Nephron (organoid): ENCODE measurements at regions not wholly inside any gene's neighbourhood (a gene's known extent, or its start where the extent isn't known, plus 50 kb on each side); places are given as distances from the start of the nearest gene placed in this dataset.
A peak's percentile ranks its signal among the peaks of the same experiment; 100 is the strongest.

Experiments used
- H3K27ac Mint-ChIP-seq, 3 experiments: 2 replicates each; pipeline ENCODE4 v1.8.0; 2020; ENCODE audit warnings: mixed read lengths in 3 of 3, mild to moderate bottlenecking in 2 of 3, moderate library complexity in 1 of 3
- H3K27me3 Mint-ChIP-seq: 2 replicates; pipeline ENCODE4 v1.8.0; 2021; ENCODE audit warnings: low read depth, mild to moderate bottlenecking, moderate library complexity, mixed read lengths
- H3K36me3 Mint-ChIP-seq: 2 replicates; pipeline ENCODE4 v1.8.0; 2020; ENCODE audit warnings: low read depth, mixed read lengths
- H3K4me1 Mint-ChIP-seq: 2 replicates; pipeline ENCODE4 v1.8.0; 2020; ENCODE audit warnings: mixed read lengths
- H3K4me3 Mint-ChIP-seq, 3 experiments: 2 replicates each; pipeline ENCODE4 v1.8.0; 2020; ENCODE audit warnings: mild to moderate bottlenecking in 3 of 3, mixed read lengths in 3 of 3, moderate library complexity in 2 of 3
- H3K9me3 Mint-ChIP-seq: 2 replicates; pipeline ENCODE4 v1.8.0; 2020; ENCODE audit warnings: mixed read lengths
- CTCF ChIP-seq, 3 experiments: fragments of 200-600 bp; sonication (generic); IDR thresholded peaks; one replicate each; pipeline ENCODE4 v1.5.0; 2021; ENCODE audit warnings: antibody characterized with exemption in 3 of 3; ENCODE audit not compliant: unreplicated experiment in 3 of 3

DNA sequence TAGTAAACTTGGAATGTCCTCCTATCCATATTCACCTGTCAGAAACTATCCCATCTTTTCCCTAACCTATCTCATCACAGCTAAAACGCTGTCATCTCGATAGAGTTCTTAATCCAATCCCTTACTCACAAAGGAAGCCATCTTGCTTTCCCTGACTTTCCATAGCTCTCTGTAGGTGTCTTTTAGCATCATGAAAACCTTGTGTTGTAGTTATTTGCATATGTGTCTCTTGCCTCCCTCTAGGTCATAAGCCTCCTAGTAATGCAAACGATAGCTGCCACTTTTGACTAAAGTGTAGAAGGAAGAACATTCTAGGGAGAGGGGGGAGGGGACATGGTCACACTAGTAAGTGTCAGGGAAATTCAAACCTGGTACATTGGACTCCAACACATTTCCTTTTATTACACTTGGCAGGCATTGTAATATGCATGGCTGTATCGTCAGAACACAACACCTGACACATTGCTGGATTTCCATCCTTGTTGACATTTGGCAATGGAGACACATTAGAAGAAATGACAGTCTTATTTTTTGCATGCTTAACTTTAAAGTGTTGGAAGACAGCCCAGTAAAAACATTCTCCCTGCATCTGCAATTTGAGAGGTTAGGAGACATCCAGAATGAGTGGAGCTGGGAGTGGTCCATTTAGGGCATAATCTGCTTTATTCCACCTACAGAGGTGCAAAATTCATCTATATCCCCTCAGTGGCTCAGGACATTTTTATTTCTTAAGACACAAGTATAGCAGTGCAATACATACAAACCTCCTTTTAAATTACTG lies 283.4 kb downstream of the HAO1 start:
- no peak overlapping the region for H3K4me3 Mint-ChIP-seq
- no peaks in the 10 kb centered on the region for H3K4me1 Mint-ChIP-seq
- H3K9me3 Mint-ChIP-seq = no peaks in the 10 kb centered on the region
- TF ChIP-seq CTCF (IDR thresholded peaks at IDR 0.05; ENCODE audit: unreplicated experiment in 3 of 3) = no peak
- no peaks in the 10 kb centered on the region for H3K36me3 Mint-ChIP-seq
- H3K27ac Mint-ChIP-seq = no peak overlapping the region
- no peaks in the 10 kb centered on the region for H3K27me3 Mint-ChIP-seq

GRCh38 chr20:7657569-7657968 lies 282.7 kb downstream of the HAO1 start:
- Mint-ChIP-seq H3K36me3 (no peaks in the 10 kb centered on the region), H3K27ac (no peak overlapping the region), H3K9me3 (no peaks in the 10 kb centered on the region), H3K4me3 (no peak overlapping the region), H3K27me3 (no peaks in the 10 kb centered on the region), H3K4me1 (no peaks in the 10 kb centered on the region)
- no peak for TF ChIP-seq CTCF (IDR thresholded peaks at IDR 0.05; ENCODE audit: unreplicated experiment in 3 of 3)

DNA sequence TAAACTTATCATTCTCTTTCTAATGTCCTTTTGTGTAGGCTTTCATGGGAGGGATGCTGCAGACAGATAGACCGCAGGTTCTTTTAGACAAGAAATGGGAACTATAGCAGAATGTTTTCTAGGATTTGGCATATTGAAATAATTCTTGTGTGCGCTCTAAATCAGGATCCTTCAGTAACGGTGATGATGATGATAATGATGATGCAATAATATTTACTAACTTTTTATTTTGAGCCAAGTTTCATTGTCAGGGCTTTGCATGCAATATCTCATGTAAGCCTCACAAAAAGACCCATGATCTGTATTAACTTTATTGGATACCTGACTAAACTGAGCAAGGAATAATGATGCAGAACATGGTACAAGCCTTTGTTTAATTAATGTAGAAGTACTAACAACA lies 280.1 kb downstream of the HAO1 start:
- Mint-ChIP-seq H3K27ac (no peak overlapping the region), H3K4me3 (no peak overlapping the region), H3K9me3 (no peaks in the 10 kb centered on the region), H3K36me3 (no peaks in the 10 kb centered on the region), H3K27me3 (no peaks in the 10 kb centered on the region), H3K4me1 (peaks cover 5% of the 10 kb centered on the region)
- TF ChIP-seq CTCF (IDR thresholded peaks at IDR 0.05; ENCODE audit: unreplicated experiment in 3 of 3) = no peak

DNA sequence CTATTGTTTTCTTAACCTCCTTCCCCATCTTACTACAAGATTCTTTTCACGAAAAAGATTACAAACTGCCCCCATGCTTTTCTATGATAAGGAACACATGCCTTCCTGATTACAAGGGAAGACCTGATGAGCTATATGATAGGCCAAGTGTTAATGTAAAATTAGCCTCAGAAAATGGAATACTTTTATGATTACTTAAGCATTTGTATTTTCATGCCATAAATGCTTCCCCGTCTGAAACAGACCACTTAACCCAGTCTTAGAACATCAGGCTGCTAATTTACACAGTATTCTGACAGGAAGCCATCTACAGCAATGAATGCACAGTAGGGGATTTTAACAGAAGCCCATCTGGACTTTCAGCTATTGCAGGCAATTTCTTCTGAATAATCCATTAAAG lies 274.9 kb downstream of the HAO1 start:
- H3K9me3 Mint-ChIP-seq = no peaks in the 10 kb centered on the region
- no peaks in the 10 kb centered on the region for H3K27me3 Mint-ChIP-seq
- no peak overlapping the region for H3K4me3 Mint-ChIP-seq
- no peaks in the 10 kb centered on the region for H3K36me3 Mint-ChIP-seq
- peak overlapping the region in 2 of 3 experiments; percentile 12 to 52 for H3K27ac Mint-ChIP-seq
- TF ChIP-seq CTCF (IDR thresholded peaks at IDR 0.05; ENCODE audit: unreplicated experiment in 3 of 3) = no peak
- H3K4me1 Mint-ChIP-seq = peaks cover 9% of the 10 kb centered on the region

DNA sequence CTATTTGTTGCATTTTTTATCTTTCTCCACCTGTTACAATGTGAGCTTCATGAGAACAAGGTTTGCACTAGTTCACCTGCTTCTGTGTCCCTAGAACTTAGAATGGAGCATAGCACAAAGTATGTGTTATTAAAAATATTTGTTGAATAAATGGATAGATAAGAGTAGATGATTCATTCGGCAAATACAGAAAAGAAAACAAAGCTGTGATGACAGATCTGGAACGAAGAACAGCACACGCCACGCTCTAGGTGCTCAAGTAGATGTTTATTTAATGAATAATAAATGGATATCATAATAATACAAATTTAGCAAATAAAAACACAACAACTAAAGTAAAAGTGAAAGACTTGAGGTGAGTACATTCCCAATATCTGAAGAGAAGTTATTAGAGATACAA lies 273.1 kb downstream of the HAO1 start:
- TF ChIP-seq CTCF (IDR thresholded peaks at IDR 0.05; ENCODE audit: unreplicated experiment in 3 of 3) = no peak
- Mint-ChIP-seq H3K36me3 (no peaks in the 10 kb centered on the region), H3K9me3 (no peaks in the 10 kb centered on the region), H3K27me3 (no peaks in the 10 kb centered on the region), H3K4me3 (no peak overlapping the region), H3K4me1 (peaks cover 9% of the 10 kb centered on the region), H3K27ac (no peak overlapping the region)

DNA sequence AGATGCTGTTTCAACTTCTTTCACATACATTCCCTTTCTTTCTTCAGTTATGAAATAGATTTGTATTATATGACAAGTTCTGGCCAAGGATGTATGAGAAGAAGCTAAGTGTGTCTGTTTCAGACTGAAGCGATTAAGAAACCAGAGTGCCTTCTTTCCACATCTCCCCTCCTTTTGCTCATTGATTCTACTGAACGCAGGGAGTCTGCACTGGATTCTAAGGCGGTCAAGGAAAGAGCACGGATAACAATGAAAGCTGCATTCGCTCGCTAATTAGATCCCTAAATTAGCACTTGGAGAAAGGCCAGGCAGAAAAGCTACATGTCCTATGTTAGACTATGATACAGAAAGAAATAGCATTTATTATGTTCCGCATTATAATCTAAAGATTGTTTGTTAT lies 267.7 kb downstream of the HAO1 start:
- Mint-ChIP-seq H3K27ac (no peak overlapping the region), H3K27me3 (no peaks in the 10 kb centered on the region), H3K9me3 (no peaks in the 10 kb centered on the region), H3K4me1 (no peaks in the 10 kb centered on the region), H3K4me3 (no peak overlapping the region), H3K36me3 (no peaks in the 10 kb centered on the region)
- no peak for TF ChIP-seq CTCF (IDR thresholded peaks at IDR 0.05; ENCODE audit: unreplicated experiment in 3 of 3)
